ENCODE measurements at regions not wholly inside any gene's neighbourhood (a gene's known extent, or its start where the extent isn't known, plus 50 kb on each side); places are given as distances from the start of the nearest gene placed in this dataset.

- no peak for TF ChIP-seq CTCF (IDR thresholded peaks at IDR 0.05; ENCODE audit: insufficient read depth, low read length)
- H3K4me3 ChIP-seq (ENCODE audit: low read depth, low read length): no peak overlapping the region
- DNase-seq (ENCODE audit: low read depth): no peak
Observed at GRCh38 chr5:166677891-166678290, 1613.6 kb upstream of the WWC1 start.

GRCh38 chr5:166679331-166679730, 1612.1 kb upstream of the WWC1 start:
- no peak overlapping the region for H3K4me3 ChIP-seq (ENCODE audit: low read depth, low read length)
- no peak for TF ChIP-seq CTCF (IDR thresholded peaks at IDR 0.05; ENCODE audit: insufficient read depth, low read length)
- no peak for DNase-seq (ENCODE audit: low read depth)

- H3K4me3 ChIP-seq (ENCODE audit: low read depth, low read length): no peak overlapping the region
- TF ChIP-seq CTCF (IDR thresholded peaks at IDR 0.05; ENCODE audit: insufficient read depth, low read length): no peak
- DNase-seq (ENCODE audit: low read depth): no peak
Observed at GRCh38 chr5:166695326-166695725, 1596.1 kb upstream of the WWC1 start.

GRCh38 chr5:166708291-166708690, 1583.2 kb upstream of the WWC1 start:
- no peak for DNase-seq (ENCODE audit: low read depth)
- TF ChIP-seq CTCF (IDR thresholded peaks at IDR 0.05; ENCODE audit: insufficient read depth, low read length): no peak
- H3K4me3 ChIP-seq (ENCODE audit: low read depth, low read length): no peak overlapping the region

GRCh38 chr5:166709691-166710090, 1581.8 kb upstream of the WWC1 start:
- DNase-seq (ENCODE audit: low read depth): no peak
- TF ChIP-seq CTCF (IDR thresholded peaks at IDR 0.05; ENCODE audit: insufficient read depth, low read length): no peak
- H3K4me3 ChIP-seq (ENCODE audit: low read depth, low read length): no peak overlapping the region

- TF ChIP-seq CTCF (IDR thresholded peaks at IDR 0.05; ENCODE audit: insufficient read depth, low read length): no peak
- no peak overlapping the region for H3K4me3 ChIP-seq (ENCODE audit: low read depth, low read length)
- no peak for DNase-seq (ENCODE audit: low read depth)
Observed at GRCh38 chr5:166710271-166710670, 1581.2 kb upstream of the WWC1 start.

GRCh38 chr5:166712447-166713185, 1578.8 kb upstream of the WWC1 start:
- TF ChIP-seq CTCF (IDR thresholded peaks at IDR 0.05; ENCODE audit: insufficient read depth, low read length): no peak
- no peak overlapping the region for H3K4me3 ChIP-seq (ENCODE audit: low read depth, low read length)
- no peak for DNase-seq (ENCODE audit: low read depth)
